Vagina (tissue), 2 donors: ENCODE measurements at regions not wholly inside any gene's neighbourhood (a gene's known extent, or its start where the extent isn't known, plus 50 kb on each side); places are given as distances from the start of the nearest gene placed in this dataset.

Source experiments
- POLR2A ChIP-seq, 2 donors: fragments of 450-650 bp; IDR thresholded peaks; one replicate each; pipeline ENCODE4 v1.6.1; 2017; ENCODE audit warnings: antibody characterized with exemption in 2 of 2, mild to moderate bottlenecking in 2 of 2, moderate library complexity in 2 of 2
- POLR2AphosphoS5 ChIP-seq, 2 donors: sonication (generic); formaldehyde crosslinking; IDR thresholded peaks; one replicate each; pipeline ENCODE4 v1.9.0; 2017; ENCODE audit warnings: antibody characterized with exemption in 2 of 2, mild to moderate bottlenecking in 2 of 2, low read depth in 1 of 2; ENCODE audit not compliant: insufficient read depth in 1 of 2
- TF ChIP-seq, protein P1 (sequence below), 3 experiments: fragments of 450-650 bp in 2 of 3; fragments of 200-600 bp in 1 of 3; sonication (generic) in 1 of 3; IDR thresholded peaks; one replicate each; pipeline ENCODE4 v1.5.1; 2017 to 2019; ENCODE audit warnings: antibody characterized with exemption in 3 of 3, mild to moderate bottlenecking in 2 of 3, moderate library complexity in 2 of 3

GRCh38 chr17:77006971-77007649 is 133.7 kb upstream of the SEC14L1 start:
- TF ChIP-seq POLR2A (IDR thresholded peaks at IDR 0.05) (no peak), POLR2AphosphoS5 (IDR thresholded peaks at IDR 0.05; ENCODE audit: insufficient read depth in 1 of 2, low read depth in 1 of 2) (no peak)
- TF ChIP-seq, protein P1, sequence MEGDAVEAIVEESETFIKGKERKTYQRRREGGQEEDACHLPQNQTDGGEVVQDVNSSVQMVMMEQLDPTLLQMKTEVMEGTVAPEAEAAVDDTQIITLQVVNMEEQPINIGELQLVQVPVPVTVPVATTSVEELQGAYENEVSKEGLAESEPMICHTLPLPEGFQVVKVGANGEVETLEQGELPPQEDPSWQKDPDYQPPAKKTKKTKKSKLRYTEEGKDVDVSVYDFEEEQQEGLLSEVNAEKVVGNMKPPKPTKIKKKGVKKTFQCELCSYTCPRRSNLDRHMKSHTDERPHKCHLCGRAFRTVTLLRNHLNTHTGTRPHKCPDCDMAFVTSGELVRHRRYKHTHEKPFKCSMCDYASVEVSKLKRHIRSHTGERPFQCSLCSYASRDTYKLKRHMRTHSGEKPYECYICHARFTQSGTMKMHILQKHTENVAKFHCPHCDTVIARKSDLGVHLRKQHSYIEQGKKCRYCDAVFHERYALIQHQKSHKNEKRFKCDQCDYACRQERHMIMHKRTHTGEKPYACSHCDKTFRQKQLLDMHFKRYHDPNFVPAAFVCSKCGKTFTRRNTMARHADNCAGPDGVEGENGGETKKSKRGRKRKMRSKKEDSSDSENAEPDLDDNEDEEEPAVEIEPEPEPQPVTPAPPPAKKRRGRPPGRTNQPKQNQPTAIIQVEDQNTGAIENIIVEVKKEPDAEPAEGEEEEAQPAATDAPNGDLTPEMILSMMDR (IDR thresholded peaks at IDR 0.05): no peak
